ENCODE measurements at regions not wholly inside any gene's neighbourhood (a gene's known extent, or its start where the extent isn't known, plus 50 kb on each side); places are given as distances from the start of the nearest gene placed in this dataset.

GRCh38 chr7:109638321-109638720, 1068.6 kb downstream of the DNAJB9 start:
- no peak for TF ChIP-seq CTCF (IDR thresholded peaks at IDR 0.05; ENCODE audit: low read depth, low read length, poor library complexity, severe bottlenecking)
- TF ChIP-seq EZH2phosphoT487 (IDR thresholded peaks at IDR 0.05; ENCODE audit: borderline replicate concordance, low read length) = no peak
